CD4-positive, alpha-beta T cell (primary cell): ENCODE measurements at regions not wholly inside any gene's neighbourhood (a gene's known extent, or its start where the extent isn't known, plus 50 kb on each side); places are given as distances from the start of the nearest gene placed in this dataset.

Experiments
- ATAC-seq: fragments of 200-7000 bp; cut with Tn5 transposase; one replicate; pipeline ENCODE4 v1.10.0; 2022; ENCODE audit warnings: mild to moderate bottlenecking; ENCODE audit not compliant: poor library complexity
- CTCF ChIA-PET: fragments of 350-600 bp; sonication (Branson Sonifier 250); formaldehyde crosslinking; loops from one replicate; lab custom pipeline; 2021; ENCODE audit warnings: antibody characterized with exemption, inconsistent platforms; lab: Charles Lee
- POLR2A ChIA-PET: fragments of 350-600 bp; sonication (Branson Sonifier 250); formaldehyde crosslinking; loops from one replicate; lab custom pipeline; 2021; ENCODE audit warnings: antibody characterized with exemption, inconsistent platforms; lab: Charles Lee
- DNase-seq, 14 experiments: peaks; one replicate each; pipeline ENCODE4 v3.0.0-alpha.2; 2013 to 2020; ENCODE audit warnings: mixed read lengths in 2 of 14
- H3K27ac ChIP-seq, 2 donors: one replicate each; pipeline versions ENCODE4 v1.5.1 to v1.7.0; 2013; ENCODE audit warnings: low read length in 2 of 2, low read depth in 1 of 2, mild to moderate bottlenecking in 1 of 2
- H3K27me3 ChIP-seq, 2 experiments: 1 replicate in 1 of 2; 2 replicates in 1 of 2; pipeline versions ENCODE4 v1.6.1 to v1.7.0; 2013; ENCODE audit warnings: low read length in 2 of 2, control low read depth in 1 of 2, mild to moderate bottlenecking in 1 of 2, moderate library complexity in 1 of 2; ENCODE audit not compliant: insufficient read depth in 2 of 2, control insufficient read depth in 1 of 2
- H3K36me3 ChIP-seq: one replicate; pipeline ENCODE4 v1.6.1; 2013; ENCODE audit warnings: low read length, control low read depth; ENCODE audit not compliant: insufficient read depth
- H3K4me1 ChIP-seq: one replicate; pipeline ENCODE4 v1.6.1; 2013; ENCODE audit warnings: low read length, control low read depth; ENCODE audit not compliant: insufficient read depth
- H3K4me3 ChIP-seq: one replicate; pipeline ENCODE4 v1.5.1; 2013; ENCODE audit warnings: mild to moderate bottlenecking, low read length, moderate library complexity
- H3K9me3 ChIP-seq, 2 experiments: 1 replicate in 1 of 2; 2 replicates in 1 of 2; pipeline versions ENCODE4 v1.6.1 to v1.7.0; 2013; ENCODE audit warnings: low read length in 2 of 2, mild to moderate bottlenecking in 2 of 2, control low read depth in 1 of 2, moderate library complexity in 1 of 2; ENCODE audit not compliant: control insufficient read depth in 1 of 2, insufficient read depth in 1 of 2
- H3K27ac Mint-ChIP-seq: one replicate; pipeline ENCODE4 v1.8.0; 2020; ENCODE audit warnings: mixed read lengths
- H3K27me3 Mint-ChIP-seq: one replicate; pipeline ENCODE4 v1.8.0; 2021; ENCODE audit warnings: mixed read lengths
- H3K36me3 Mint-ChIP-seq: one replicate; pipeline ENCODE4 v1.8.0; 2021; ENCODE audit warnings: low read depth, mixed read lengths
- H3K4me1 Mint-ChIP-seq: one replicate; pipeline ENCODE4 v1.8.0; 2021; ENCODE audit warnings: low read depth, mixed read lengths
- H3K4me3 Mint-ChIP-seq: one replicate; pipeline ENCODE4 v1.8.0; 2020; ENCODE audit warnings: mild to moderate bottlenecking, mixed read lengths
- H3K9me3 Mint-ChIP-seq: one replicate; pipeline ENCODE4 v1.8.0; 2020; ENCODE audit warnings: mixed read lengths
- intact Hi-C, 2 experiments: fragments of 100-400 bp; cut with DNase I in 1 of 2; cut with micrococcal nuclease in 1 of 2; formaldehyde crosslinking; loops; one replicate each; pipeline versions ENCODE4 v1.15.1 to v1.9.0; 2023 to 2025; cut with DNase I, micrococcal nuclease
- TF ChIP-seq, protein P1 (sequence below): fragments of 200-600 bp; IDR thresholded peaks from one replicate; pipeline ENCODE4 v1.8.0; 2022; ENCODE audit warnings: antibody characterized with exemption, mild to moderate bottlenecking

DNA sequence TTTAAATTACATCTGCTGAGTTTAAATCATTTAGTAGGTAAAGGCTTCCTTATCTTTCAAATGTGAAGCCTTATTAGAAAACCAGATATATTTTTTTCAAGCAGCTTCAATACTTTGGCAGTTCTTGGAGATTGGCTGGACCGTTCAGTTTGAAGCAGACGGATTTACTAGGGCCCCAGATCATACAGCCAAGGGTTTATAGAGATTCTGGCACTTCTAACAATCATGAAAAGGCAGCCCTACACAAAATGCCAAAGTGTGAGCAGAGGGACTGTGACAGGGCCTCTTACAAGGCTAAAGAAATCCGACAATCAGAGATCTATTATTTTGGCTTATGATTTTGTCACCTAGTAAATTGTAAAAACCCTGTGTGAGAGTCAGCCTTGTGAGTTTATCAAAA, 162.8 kb upstream of the SLC38A2 start:
- Histone ChIP-seq H3K27ac (no peak overlapping the region), H3K36me3 (no peaks in the 10 kb centered on the region), H3K4me1 (no peaks in the 10 kb centered on the region), H3K27me3 (no peaks in the 10 kb centered on the region), H3K9me3 (peaks cover 0 to 17% of the 10 kb centered on the region in 2 experiments), H3K4me3 (no peak overlapping the region)
- no peak for ATAC-seq
- Mint-ChIP-seq H3K36me3 (no peaks in the 10 kb centered on the region), H3K27ac (no peak overlapping the region), H3K9me3 (no peaks in the 10 kb centered on the region), H3K27me3 (no peaks in the 10 kb centered on the region), H3K4me3 (no peak overlapping the region), H3K4me1 (peaks cover 6% of the 10 kb centered on the region)
- TF ChIP-seq, protein P1, sequence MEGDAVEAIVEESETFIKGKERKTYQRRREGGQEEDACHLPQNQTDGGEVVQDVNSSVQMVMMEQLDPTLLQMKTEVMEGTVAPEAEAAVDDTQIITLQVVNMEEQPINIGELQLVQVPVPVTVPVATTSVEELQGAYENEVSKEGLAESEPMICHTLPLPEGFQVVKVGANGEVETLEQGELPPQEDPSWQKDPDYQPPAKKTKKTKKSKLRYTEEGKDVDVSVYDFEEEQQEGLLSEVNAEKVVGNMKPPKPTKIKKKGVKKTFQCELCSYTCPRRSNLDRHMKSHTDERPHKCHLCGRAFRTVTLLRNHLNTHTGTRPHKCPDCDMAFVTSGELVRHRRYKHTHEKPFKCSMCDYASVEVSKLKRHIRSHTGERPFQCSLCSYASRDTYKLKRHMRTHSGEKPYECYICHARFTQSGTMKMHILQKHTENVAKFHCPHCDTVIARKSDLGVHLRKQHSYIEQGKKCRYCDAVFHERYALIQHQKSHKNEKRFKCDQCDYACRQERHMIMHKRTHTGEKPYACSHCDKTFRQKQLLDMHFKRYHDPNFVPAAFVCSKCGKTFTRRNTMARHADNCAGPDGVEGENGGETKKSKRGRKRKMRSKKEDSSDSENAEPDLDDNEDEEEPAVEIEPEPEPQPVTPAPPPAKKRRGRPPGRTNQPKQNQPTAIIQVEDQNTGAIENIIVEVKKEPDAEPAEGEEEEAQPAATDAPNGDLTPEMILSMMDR, result no peak
- no peak for DNase-seq
- intact Hi-C loops, result no loop called here
- ChIA-PET POLR2A (no interaction called here), CTCF (no interaction called here)

DNA sequence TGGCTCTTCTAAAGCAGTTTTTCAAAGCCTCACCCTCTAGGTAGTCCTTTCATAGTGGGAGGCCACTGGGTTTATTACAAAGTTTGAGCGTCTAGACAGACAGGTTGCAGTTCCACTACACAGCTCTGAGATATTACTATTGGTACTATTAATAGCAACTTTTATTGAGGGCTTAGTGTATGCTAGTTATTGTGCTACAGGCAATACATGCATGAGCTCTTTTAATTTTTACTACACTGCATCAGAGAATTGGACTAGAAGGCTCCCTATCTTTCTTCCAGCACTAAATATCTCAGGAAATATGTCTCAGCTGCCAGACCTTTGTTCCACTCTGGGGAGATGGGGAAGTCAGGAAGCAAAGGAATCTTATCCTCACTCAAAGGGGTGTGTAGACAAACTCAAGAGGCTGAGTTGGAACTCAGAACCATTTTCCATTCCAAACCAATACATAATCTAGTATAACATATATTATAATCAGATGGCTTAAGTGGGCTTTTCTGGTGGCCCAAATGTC, 161.8 kb upstream of the SLC38A2 start:
- H3K4me3 ChIP-seq, result no peak overlapping the region
- DNase-seq (no peak), ATAC-seq (no peak)
- peaks cover 0 to 20% of the 10 kb centered on the region in 2 experiments for H3K9me3 ChIP-seq
- no peaks in the 10 kb centered on the region for H3K36me3 ChIP-seq
- no peak overlapping the region for H3K4me3 Mint-ChIP-seq
- H3K27me3 ChIP-seq, result no peaks in the 10 kb centered on the region
- CTCF ChIA-PET, result no interaction called here
- H3K4me1 ChIP-seq, result no peaks in the 10 kb centered on the region
- peaks cover 1% of the 10 kb centered on the region for H3K9me3 Mint-ChIP-seq
- intact Hi-C loops, result no loop called here
- no peaks in the 10 kb centered on the region for H3K27me3 Mint-ChIP-seq
- TF ChIP-seq, protein P1, result no peak
- POLR2A ChIA-PET, result no interaction called here
- H3K36me3 Mint-ChIP-seq, result no peaks in the 10 kb centered on the region
- peaks cover 6% of the 10 kb centered on the region for H3K4me1 Mint-ChIP-seq
- no peak overlapping the region for H3K27ac Mint-ChIP-seq
- no peak overlapping the region for H3K27ac ChIP-seq

DNA sequence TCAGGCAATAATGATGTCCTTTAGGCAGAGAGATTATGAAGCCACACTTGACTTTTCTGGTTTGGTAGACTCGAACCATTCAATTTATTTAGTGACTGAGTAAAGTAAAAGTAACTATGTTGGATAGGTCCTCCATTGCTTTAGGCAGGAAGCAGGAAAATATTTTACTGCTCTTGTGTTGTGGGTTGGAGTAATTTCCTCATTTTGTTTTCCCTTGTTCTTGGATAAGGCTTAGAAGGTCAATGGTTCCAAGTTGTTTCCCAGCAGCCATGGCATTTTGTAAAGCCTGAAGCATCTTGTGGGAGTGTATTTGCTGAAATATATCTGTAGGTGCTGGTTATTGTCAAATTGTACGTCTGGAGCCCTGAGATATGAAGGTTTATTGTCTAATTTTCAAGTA, 161.2 kb upstream of the SLC38A2 start:
- Mint-ChIP-seq H3K36me3 (no peaks in the 10 kb centered on the region), H3K4me3 (no peak overlapping the region), H3K27me3 (no peaks in the 10 kb centered on the region), H3K27ac (no peak overlapping the region), H3K4me1 (peaks cover 6% of the 10 kb centered on the region), H3K9me3 (peaks cover 6% of the 10 kb centered on the region)
- no peaks in the 10 kb centered on the region for H3K27me3 ChIP-seq
- intact Hi-C loops, result no loop called here
- DNase-seq, result no peak
- ChIA-PET POLR2A (no interaction called here), CTCF (no interaction called here)
- no peaks in the 10 kb centered on the region for H3K4me1 ChIP-seq
- H3K27ac ChIP-seq, result no peak overlapping the region
- H3K36me3 ChIP-seq, result no peaks in the 10 kb centered on the region
- H3K4me3 ChIP-seq, result no peak overlapping the region
- no peak for ATAC-seq
- peaks cover 0 to 20% of the 10 kb centered on the region in 2 experiments for H3K9me3 ChIP-seq
- TF ChIP-seq, protein P1, result no peak
